ENCODE measurements at regions not wholly inside any gene's neighbourhood (a gene's known extent, or its start where the extent isn't known, plus 50 kb on each side); places are given as distances from the start of the nearest gene placed in this dataset.
"Not testable (repeated sequence)": the region's sequence is repeated elsewhere in the genome, so short reads cannot be mapped to it uniquely, and the experiment has no call there.

GRCh38 chrX:14351611-14352303 is 177.6 kb upstream of the GLRA2 start:
- intact Hi-C loops (cut with micrococcal nuclease), result no loop called here

GRCh38 chrX:14347523-14347922 is 181.8 kb upstream of the GLRA2 start:
- intact Hi-C loops (cut with micrococcal nuclease), result no loop called here

GRCh38 chrX:14344172-14344940 is 185.0 kb upstream of the GLRA2 start:
- intact Hi-C loops (cut with micrococcal nuclease), result no loop called here

GRCh38 chrX:14309431-14309830 is 219.9 kb upstream of the GLRA2 start:
- intact Hi-C loops (cut with micrococcal nuclease), result no loop called here

GRCh38 chrX:14308976-14309375 is 220.4 kb upstream of the GLRA2 start:
- intact Hi-C loops (cut with micrococcal nuclease), result not testable (repeated sequence)

GRCh38 chrX:14303891-14304290 is 225.4 kb upstream of the GLRA2 start:
- intact Hi-C loops (cut with micrococcal nuclease), result no loop called here

- intact Hi-C loops (cut with micrococcal nuclease), result not testable (repeated sequence)
Observed at GRCh38 chrX:14302561-14302960, 226.8 kb upstream of the GLRA2 start.

GRCh38 chrX:14300376-14300775 is 229.0 kb upstream of the GLRA2 start:
- intact Hi-C loops (cut with micrococcal nuclease), result no loop called here

- intact Hi-C loops (cut with micrococcal nuclease), result no loop called here
Observed at GRCh38 chrX:14295426-14295825, 233.9 kb upstream of the GLRA2 start.

- intact Hi-C loops (cut with micrococcal nuclease), result no loop called here
Observed at GRCh38 chrX:14291666-14292500, 237.5 kb upstream of the GLRA2 start.

GRCh38 chrX:14290335-14290734 is 239.0 kb upstream of the GLRA2 start:
- intact Hi-C loops (cut with micrococcal nuclease), result no loop called here

GRCh38 chrX:14274691-14275090 is 245.0 kb upstream of the GEMIN8 start:
- intact Hi-C loops (cut with micrococcal nuclease), result no loop called here

- intact Hi-C loops (cut with micrococcal nuclease), result no loop called here
Observed at GRCh38 chrX:14267216-14267615, 237.5 kb upstream of the GEMIN8 start.

- intact Hi-C loops (cut with micrococcal nuclease), result no loop called here
Observed at GRCh38 chrX:14266705-14267104, 237.0 kb upstream of the GEMIN8 start.

GRCh38 chrX:14243823-14244222 is 214.1 kb upstream of the GEMIN8 start:
- intact Hi-C loops (cut with micrococcal nuclease), result no loop called here

GRCh38 chrX:14235004-14235403 is 205.3 kb upstream of the GEMIN8 start:
- intact Hi-C loops (cut with micrococcal nuclease), result no loop called here

- intact Hi-C loops (cut with micrococcal nuclease), result no loop called here
Observed at GRCh38 chrX:14232688-14233087, 203.0 kb upstream of the GEMIN8 start.

GRCh38 chrX:14228611-14229010 is 198.9 kb upstream of the GEMIN8 start:
- intact Hi-C loops (cut with micrococcal nuclease), result no loop called here

GRCh38 chrX:14220386-14220944 is 190.8 kb upstream of the GEMIN8 start:
- intact Hi-C loops (cut with micrococcal nuclease), result no loop called here

GRCh38 chrX:14209034-14209433 is 179.3 kb upstream of the GEMIN8 start:
- intact Hi-C loops (cut with micrococcal nuclease), result no loop called here

GRCh38 chrX:14194711-14195110 is 165.0 kb upstream of the GEMIN8 start:
- intact Hi-C loops (cut with micrococcal nuclease), result no loop called here

- intact Hi-C loops (cut with micrococcal nuclease), result no loop called here
Observed at GRCh38 chrX:14193547-14193946, 163.9 kb upstream of the GEMIN8 start.
